DMS 273 (cell line): ENCODE measurements at regions not wholly inside any gene's neighbourhood (a gene's known extent, or its start where the extent isn't known, plus 50 kb on each side); places are given as distances from the start of the nearest gene placed in this dataset.
A peak's percentile ranks its signal among the peaks of the same experiment; 100 is the strongest.
"Not testable (repeated sequence)": the region's sequence is repeated elsewhere in the genome, so short reads cannot be mapped to it uniquely, and the experiment has no call there.

ENCODE experiments used
- DNase-seq: peaks from one replicate; lab custom pipeline; 2025; ENCODE audit not compliant: unreplicated experiment; lab: John Stamatoyannopoulos, UW

- DNase-seq, result no peak
Measured at GRCh38 chr13:40026741-40027140, 371.3 kb downstream of the COG6 start.

GRCh38 chr13:40028446-40028845 is 373.0 kb downstream of the COG6 start:
- no peak for DNase-seq

- no peak for DNase-seq
Measured at GRCh38 chr13:40031031-40031430, 375.6 kb downstream of the COG6 start.

- DNase-seq, result no peak
Measured at GRCh38 chr13:40039061-40039460, 383.6 kb downstream of the COG6 start.

GRCh38 chr13:40042991-40043390 is 387.5 kb downstream of the COG6 start:
- no peak for DNase-seq

DNA sequence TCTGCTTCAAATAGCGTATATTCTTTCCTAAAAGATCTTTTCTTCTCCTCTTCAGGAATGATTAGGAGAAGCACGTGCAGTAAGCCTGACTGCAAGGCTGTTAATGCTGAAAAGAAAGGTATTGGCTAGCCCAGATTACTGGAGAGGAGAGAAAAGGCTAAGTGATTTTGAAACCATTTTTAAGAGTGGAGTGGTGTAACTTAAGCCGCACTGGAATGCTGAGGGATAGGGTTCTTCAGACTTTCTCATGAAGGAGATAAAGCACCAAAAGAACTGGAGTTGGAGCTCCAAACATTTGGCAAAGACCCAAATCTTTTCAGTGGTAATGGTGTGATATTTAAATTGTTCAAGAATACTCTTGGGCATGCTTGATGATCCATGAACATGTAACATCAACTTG is 388.3 kb downstream of the COG6 start:
- no peak for DNase-seq

GRCh38 chr13:40047322-40047771 is 391.9 kb downstream of the COG6 start:
- no peak for DNase-seq

- DNase-seq, result no peak
Measured at GRCh38 chr13:40048551-40048950, 393.1 kb downstream of the COG6 start.

DNA sequence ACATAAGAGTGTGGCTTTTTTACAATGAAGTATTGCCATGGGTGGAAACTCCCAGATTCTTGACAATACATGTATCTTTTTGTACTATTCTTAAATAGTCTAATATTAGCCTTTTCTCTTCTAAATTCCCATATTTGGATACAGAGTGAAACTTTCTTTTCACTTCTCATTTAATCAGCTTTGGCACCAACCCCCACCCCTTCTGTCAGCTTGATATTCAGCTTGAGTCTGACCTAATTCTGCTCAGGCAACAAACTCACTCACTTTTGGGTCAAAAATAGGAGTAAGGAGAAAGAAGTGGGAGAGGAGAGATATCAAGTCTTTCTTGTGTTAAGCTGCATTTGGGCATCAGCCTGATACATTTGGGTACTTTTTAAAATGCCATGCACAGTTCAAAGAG is 397.5 kb downstream of the COG6 start:
- DNase-seq, result no peak

DNA sequence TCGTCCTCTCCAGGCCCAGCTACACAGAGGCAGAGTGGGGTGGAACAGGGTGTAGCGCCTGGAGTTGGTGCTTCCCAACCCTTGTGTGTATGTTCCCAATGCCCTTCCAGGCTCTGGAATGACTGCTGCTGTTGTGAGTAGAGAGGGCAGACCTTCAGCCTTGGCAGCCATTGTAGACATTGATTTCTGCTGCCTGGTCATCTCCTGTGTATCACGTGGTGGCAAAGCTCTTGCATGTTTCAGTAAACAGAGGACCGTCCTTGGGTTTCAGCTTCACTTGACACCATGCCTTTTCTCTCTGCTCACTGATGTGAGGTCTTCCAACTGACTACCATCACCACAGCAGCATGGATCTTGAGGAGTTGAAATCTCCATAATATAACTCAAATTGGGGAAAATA is 397.9 kb downstream of the COG6 start:
- no peak for DNase-seq

- not testable (repeated sequence) for DNase-seq
Measured at GRCh38 chr13:40054422-40054821, 399.0 kb downstream of the COG6 start.

DNA sequence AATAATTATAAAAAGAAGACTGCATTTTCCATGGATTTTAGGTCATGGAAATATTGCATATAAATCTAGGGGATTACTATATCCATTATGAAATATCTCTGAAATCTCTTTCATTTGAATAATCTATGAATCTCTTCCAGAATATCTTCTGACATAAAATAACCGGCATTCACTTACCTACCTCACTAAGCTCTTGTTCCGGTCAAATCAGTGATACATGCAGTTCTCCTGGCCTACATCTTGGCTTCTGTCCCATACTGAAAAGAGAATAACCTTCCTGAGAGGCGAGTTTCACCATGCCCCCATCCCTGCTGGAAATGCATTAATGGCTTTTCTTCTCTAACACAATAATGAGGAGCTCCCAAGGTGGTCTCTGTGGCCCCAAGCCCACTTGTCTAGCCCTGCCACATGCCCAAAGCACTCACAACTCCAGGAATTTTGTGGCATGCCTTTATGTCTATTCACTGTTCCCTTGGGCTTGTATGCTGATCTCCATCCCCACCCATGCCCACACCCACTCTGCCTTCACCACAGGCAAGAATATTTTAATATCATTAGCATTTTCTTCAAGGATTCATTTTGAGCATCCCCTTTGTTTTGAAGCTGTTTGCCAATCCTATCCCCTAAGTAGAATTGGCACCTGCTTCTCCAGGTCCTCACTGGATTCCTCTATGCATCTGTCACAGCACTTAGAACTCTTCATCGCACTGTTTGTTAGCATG is 401.6 kb downstream of the COG6 start:
- no peak for DNase-seq

GRCh38 chr13:40058757-40059236 is 403.3 kb downstream of the COG6 start:
- DNase-seq, result no peak

DNA sequence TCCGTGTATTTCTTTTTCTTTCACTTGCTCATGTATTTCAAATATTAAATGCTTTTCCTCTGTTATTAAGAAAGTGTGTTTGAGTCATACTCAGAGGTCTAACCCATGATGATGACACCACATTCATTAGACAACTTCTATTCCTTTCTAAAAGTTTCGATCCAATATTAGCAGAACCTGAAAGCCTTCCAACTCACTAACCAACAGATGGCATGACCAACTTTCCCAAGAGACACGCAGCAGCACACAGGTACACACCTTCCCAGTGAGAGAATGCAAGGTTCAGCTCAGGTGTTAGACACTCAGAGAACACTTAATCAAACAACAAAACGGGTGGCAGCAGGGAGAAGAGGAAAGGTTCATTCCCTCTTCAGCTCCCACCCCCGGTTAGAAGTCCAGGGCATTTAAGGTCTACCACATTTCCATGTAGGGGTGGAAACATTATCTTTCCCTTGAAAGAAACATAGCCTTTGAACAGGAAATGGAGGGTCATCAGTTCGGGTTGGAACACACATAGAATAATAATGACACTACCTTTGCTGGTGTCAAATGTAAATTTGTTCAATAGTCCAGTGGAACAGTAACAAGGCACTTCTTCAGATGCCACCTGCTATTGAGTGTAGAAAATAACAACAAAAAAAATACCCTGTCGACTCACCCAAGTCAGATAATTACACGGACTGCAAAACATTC is 404.2 kb downstream of the COG6 start:
- DNase-seq, result peak; percentile 23

DNA sequence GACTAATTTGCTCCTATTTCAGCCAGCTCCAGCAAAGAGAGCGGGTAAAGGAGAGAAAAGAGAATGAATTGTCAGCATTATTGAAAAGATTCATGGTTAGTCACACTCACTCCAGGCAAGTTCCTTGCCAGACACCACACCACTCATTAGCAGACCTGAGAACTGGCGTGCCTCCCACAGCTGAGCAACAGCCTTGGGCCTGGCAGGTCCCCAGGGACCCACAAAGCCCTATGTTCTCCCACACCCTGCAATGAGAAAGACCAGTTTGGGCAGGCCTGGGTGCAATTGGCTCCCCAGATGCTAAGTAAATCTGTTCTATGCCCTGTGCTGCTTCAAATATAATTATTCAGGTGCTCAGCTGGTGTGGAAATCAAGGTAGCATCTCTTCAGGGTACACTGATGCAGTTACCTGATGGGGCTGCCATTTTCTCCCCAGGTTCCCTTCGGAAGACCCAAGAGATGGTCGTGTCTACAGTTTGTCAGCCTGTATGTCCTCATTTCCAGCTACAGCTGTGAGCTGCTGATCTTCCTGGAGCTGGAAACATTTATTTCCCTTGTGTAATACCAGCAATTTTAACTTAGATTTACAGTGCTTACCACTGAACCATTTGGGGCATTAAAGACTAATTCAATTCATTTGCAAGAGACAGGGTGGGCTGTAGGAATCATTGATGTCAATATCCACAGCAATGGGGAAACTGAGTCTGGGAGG is 405.0 kb downstream of the COG6 start:
- peak; percentile 92 for DNase-seq

DNA sequence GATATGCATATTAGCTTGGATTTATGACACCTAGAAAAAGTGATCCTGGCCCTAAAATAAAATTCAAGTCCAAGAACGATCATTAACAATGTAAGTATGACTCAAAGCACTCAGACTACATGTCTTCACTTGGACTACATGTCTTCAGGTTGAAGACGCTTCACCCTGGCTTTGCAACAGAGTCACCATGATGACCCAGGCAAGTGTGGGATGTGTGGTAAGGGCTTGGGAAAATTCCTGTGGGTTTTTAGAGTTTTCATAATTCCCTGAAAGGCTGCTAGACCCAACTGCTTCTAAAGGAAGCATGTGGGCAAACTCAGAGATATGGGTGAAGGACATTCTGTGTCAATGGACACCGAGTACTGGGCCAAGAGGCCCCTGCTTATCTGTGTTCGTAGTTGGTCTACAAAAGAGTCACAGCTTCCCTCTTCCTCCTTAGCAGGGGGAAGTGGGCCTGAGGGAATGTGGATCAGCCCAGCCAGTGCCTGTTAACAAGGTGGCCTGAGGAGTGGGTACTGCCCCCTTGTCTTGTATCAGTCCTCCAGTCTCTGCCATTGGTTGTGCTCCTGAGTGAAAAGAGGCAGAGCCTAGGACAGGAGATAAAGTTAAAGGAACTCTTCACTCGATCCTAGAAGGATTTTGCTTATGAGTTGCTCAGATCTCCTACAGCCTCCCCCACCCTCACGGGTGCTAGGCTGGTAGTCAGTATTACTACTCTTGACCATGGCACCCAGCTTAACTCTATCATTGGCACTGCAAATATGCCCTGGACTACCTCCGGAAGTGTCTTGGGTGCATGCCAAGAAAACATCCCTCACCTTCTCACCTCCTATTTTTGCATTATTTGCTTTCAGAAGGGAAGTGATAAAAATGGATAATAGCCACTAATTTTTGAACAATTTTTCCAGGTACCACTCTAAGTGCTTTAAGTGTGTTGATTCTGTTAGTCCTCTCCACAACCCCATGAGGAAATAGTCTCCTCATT is 406.3 kb downstream of the COG6 start:
- no peak for DNase-seq

GRCh38 chr13:40063278-40063698 is 407.8 kb downstream of the COG6 start:
- DNase-seq, result peak; percentile 82

DNA sequence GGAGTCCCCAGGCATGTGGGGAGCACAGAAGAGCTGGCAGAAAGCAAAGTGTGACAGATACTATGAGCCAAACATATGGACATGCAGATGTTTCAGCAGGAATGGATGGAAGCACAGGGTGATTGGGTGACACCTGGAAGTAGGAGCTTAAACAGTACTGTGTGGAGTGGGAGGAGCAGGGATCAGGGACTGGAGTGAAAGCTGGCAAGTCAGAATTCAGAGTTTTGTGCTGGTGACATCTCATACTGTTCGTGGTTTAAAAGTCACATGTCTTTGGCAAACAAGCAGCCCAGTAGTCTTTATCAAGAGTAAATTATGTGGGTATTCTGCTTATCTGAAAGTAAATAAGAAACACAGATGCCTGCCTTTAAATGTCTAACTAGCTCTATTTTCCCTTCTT is 408.2 kb downstream of the COG6 start:
- DNase-seq, result no peak

- peak; percentile 43 for DNase-seq
Measured at GRCh38 chr13:40064154-40065097, 409.0 kb downstream of the COG6 start.
